Stomach (tissue), 8 donors: ENCODE measurements at regions not wholly inside any gene's neighbourhood (a gene's known extent, or its start where the extent isn't known, plus 50 kb on each side); places are given as distances from the start of the nearest gene placed in this dataset.

Source experiments
- DNase-seq, 2 donors: peaks; one replicate each; pipeline versions ENCODE4 v3.0.0 to v3.0.0-alpha.2; 2013 to 2019
- H3K27ac ChIP-seq, 5 donors: fragments of 200-600 bp in 4 of 5; sonication (generic) in 4 of 5; one replicate each; pipeline ENCODE4 v1.5.1; 2013 to 2019; ENCODE audit warnings: mild to moderate bottlenecking in 1 of 5, moderate library complexity in 1 of 5
- H3K27me3 ChIP-seq, 3 donors: fragments of 200-600 bp; sonication (generic); one replicate each; pipeline ENCODE4 v1.5.1; 2017 to 2019; ENCODE audit warnings: mixed run types in 1 of 3
- H3K36me3 ChIP-seq, 4 donors: fragments of 200-600 bp; sonication (generic); 1 replicate in 3 of 4; 2 replicates in 1 of 4; pipeline ENCODE4 v1.5.1; 2016 to 2019
- H3K4me1 ChIP-seq, 4 donors: fragments of 200-600 bp; sonication (generic); one replicate each; pipeline ENCODE4 v1.5.1; 2016 to 2019
- H3K4me3 ChIP-seq, 4 donors: fragments of 200-600 bp; sonication (generic) in 3 of 4; one replicate each; pipeline ENCODE4 v1.5.1; 2016 to 2019; ENCODE audit warnings: mild to moderate bottlenecking in 1 of 4
- H3K9me3 ChIP-seq, 4 donors: fragments of 200-600 bp; sonication (generic); one replicate each; pipeline ENCODE4 v1.5.1; 2016 to 2019
- EP300 ChIP-seq: sonication (generic); formaldehyde crosslinking; IDR thresholded peaks from one replicate; pipeline ENCODE4 v1.6.1; 2017; ENCODE audit warnings: antibody characterized with exemption
- POLR2A ChIP-seq, 4 donors: fragments of 450-650 bp; IDR thresholded peaks; one replicate each; pipeline ENCODE4 v1.6.1; 2016; ENCODE audit warnings: antibody characterized with exemption in 4 of 4, control low read depth in 2 of 4, mild to moderate bottlenecking in 1 of 4, moderate library complexity in 1 of 4
- POLR2AphosphoS5 ChIP-seq, 3 donors: sonication (generic); formaldehyde crosslinking; IDR thresholded peaks; one replicate each; pipeline ENCODE4 v1.6.1; 2016; ENCODE audit warnings: antibody characterized with exemption in 3 of 3
- WGBS, 5 donors: extraction: QIAGEN DNeasy Blood & Tissue Kit in 3 of 5; methylation state at CpG; one replicate each; pipeline versions ENCODE4 v1.1.5 to v1.1.7; 2013 to 2018; 5-methylcytosine and 5-hydroxymethylcytosine counted together
- intact Hi-C: fragments of 100-400 bp; cut with DNase I; formaldehyde crosslinking; loops from one replicate; pipeline ENCODE4 v1.15.1; 2023; ENCODE audit warnings: low total_unique reads
- TF ChIP-seq, protein P1 (sequence below), 7 experiments: fragments of 450-650 bp in 4 of 7; fragments of 200-600 bp in 3 of 7; sonication (generic) in 3 of 7; IDR thresholded peaks; one replicate each; pipeline ENCODE4 v1.5.1; 2016 to 2019; ENCODE audit warnings: antibody characterized with exemption in 7 of 7, control low read depth in 2 of 7, mild to moderate bottlenecking in 1 of 7
- donor health status: healthy with polysubstance abuse.
- donor health status: Bipolar disorder and iron deficiency.
- donor health status: healthy.

DNA sequence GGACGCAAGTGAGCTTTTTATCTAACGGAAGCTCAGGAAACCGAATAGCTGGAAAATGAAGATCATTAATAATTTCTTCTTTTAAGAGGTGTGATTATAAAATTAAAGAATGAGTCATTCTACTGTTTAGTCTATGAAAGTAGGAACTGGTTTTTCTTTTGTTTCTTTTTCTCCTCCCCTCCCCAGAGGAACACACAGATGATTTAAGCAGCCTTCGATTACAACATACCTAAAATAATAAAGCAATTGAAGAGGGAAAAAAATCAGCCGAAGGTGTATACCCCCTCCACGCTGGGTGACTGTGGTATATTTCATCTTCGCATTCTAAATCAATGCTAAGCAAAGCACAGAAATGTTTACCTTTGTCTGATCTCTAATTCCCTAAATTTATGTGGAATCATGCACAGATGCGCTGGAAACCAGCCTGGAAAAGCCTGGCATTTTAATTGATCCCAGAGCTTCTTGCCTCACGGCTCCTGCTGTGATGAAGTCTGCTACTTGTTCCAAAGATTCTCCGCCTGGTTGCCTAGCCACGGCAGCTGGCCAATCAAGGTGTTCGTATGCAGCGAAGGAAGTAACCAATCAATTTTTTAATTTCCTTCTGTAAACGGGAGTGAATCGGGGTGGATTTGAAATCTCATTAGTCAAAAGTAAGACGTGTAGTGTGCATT is 133.9 kb downstream of the FANCF start:
- H3K9me3 ChIP-seq: no peaks in the 10 kb centered on the region
- no peaks in the 10 kb centered on the region for H3K4me1 ChIP-seq
- 65 to 77% (median 68%) methylated on average over 16 of the region's 16 CpGs for WGBS, 5 donors
- intact Hi-C loops: no loop called here
- DNase-seq: peak in 1 of 2 donors; percentile 40
- TF ChIP-seq, protein P1, sequence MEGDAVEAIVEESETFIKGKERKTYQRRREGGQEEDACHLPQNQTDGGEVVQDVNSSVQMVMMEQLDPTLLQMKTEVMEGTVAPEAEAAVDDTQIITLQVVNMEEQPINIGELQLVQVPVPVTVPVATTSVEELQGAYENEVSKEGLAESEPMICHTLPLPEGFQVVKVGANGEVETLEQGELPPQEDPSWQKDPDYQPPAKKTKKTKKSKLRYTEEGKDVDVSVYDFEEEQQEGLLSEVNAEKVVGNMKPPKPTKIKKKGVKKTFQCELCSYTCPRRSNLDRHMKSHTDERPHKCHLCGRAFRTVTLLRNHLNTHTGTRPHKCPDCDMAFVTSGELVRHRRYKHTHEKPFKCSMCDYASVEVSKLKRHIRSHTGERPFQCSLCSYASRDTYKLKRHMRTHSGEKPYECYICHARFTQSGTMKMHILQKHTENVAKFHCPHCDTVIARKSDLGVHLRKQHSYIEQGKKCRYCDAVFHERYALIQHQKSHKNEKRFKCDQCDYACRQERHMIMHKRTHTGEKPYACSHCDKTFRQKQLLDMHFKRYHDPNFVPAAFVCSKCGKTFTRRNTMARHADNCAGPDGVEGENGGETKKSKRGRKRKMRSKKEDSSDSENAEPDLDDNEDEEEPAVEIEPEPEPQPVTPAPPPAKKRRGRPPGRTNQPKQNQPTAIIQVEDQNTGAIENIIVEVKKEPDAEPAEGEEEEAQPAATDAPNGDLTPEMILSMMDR (IDR thresholded peaks at IDR 0.05): no peak
- TF ChIP-seq POLR2A (IDR thresholded peaks at IDR 0.05): no peak
- TF ChIP-seq POLR2AphosphoS5 (IDR thresholded peaks at IDR 0.05): no peak
- TF ChIP-seq EP300: no peak
- no peaks in the 10 kb centered on the region for H3K36me3 ChIP-seq
- no peaks in the 10 kb centered on the region for H3K27me3 ChIP-seq
- no peak overlapping the region for H3K27ac ChIP-seq
- no peak overlapping the region for H3K4me3 ChIP-seq

DNA sequence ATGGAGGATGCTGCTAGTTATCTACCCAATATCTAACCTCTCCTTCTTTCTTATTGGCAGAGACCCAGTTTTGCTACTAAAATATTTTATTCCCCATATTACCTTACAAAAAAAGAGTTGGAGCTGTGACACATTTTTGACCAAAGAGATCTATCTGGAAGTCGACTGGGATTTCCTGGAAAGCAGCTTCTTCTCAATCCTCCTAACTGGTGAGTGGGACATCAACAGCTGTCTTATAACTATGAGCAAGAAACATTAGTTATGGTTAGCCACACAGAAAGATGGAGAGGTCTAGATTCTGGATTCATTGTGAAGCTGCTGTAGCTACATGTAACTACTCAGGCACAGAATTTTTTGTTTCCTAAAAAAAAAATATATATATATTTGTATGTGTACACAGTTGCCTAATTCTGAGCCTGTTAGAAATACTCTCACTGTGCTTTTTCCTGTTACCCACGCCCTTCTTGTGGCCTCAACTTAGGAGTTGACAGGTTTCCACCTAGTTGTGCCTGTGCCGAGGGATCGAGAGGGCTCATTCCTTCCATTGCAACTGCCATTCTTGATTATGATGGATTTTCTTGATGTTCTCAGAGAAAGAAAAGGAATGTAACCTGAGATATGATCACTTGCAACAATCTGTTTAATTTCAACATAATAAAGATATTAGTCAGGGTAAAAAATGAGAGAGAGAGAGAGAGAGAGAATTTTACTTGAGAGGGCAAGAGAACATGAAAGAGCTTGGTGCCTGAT is 142.0 kb downstream of the SLC17A6 start:
- TF ChIP-seq EP300 (no peak), POLR2AphosphoS5 (IDR thresholded peaks at IDR 0.05) (no peak), POLR2A (IDR thresholded peaks at IDR 0.05) (no peak)
- TF ChIP-seq, protein P1 (IDR thresholded peaks at IDR 0.05): no peak
- DNase-seq: no peak
- Histone ChIP-seq H3K9me3 (no peaks in the 10 kb centered on the region), H3K4me3 (no peak overlapping the region), H3K27me3 (no peaks in the 10 kb centered on the region), H3K36me3 (no peaks in the 10 kb centered on the region), H3K27ac (no peak overlapping the region), H3K4me1 (no peaks in the 10 kb centered on the region)
- WGBS, 5 donors: 67 to 77% (median 72%) methylated on average over 4 of the region's 4 CpGs
- intact Hi-C loops: no loop called here

DNA sequence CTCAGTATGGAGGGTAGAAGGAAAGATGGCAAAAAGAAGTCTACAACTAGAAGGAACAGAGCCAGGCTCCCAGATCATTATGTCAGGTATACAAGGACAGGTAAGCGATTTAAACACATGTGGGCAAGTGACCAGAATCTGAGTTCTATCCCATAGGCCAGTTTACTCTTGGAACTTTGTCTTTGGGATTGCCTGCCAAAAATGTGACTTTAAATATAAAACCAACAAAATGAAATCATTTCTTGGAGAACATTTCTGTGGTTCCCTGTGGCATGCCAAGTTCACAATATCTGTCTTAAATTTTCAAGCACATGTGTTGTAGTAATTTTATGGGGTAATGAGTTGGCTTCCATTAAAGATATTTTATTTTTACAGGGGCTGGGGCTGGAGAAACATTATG is 141.0 kb downstream of the SLC17A6 start:
- no peak for DNase-seq
- no peaks in the 10 kb centered on the region for H3K9me3 ChIP-seq
- no peak overlapping the region for H3K4me3 ChIP-seq
- no peaks in the 10 kb centered on the region for H3K4me1 ChIP-seq
- TF ChIP-seq, protein P1 (IDR thresholded peaks at IDR 0.05): no peak
- TF ChIP-seq POLR2A (IDR thresholded peaks at IDR 0.05) (no peak), POLR2AphosphoS5 (IDR thresholded peaks at IDR 0.05) (no peak), EP300 (no peak)
- H3K27me3 ChIP-seq: no peaks in the 10 kb centered on the region
- H3K27ac ChIP-seq: no peak overlapping the region
- intact Hi-C loops: no loop called here
- H3K36me3 ChIP-seq: no peaks in the 10 kb centered on the region
- WGBS, 5 donors: 50 to 81% (median 55%) methylated on average over 1 of the region's 1 CpG

DNA sequence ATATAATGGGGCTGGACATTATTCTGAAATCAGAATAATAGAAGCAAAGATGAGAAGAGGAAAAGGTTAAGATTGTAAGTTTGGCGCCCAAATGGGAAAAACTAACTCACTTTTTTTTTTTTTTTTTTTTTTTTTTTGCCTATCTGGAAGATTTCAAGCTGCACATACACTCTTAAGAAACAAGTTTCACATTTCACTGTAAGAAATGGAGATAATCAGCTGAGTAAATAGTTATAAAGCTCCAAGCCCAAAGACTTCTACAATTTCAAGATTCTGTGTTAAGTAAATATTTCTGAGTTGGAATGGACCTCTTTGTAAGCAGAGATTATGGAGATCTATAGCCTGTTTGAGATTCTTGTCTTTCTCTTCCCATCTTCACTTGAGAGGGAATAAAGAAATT is 140.0 kb downstream of the SLC17A6 start:
- intact Hi-C loops: no loop called here
- no peak for DNase-seq
- Histone ChIP-seq H3K27ac (no peak overlapping the region), H3K4me1 (no peaks in the 10 kb centered on the region), H3K27me3 (no peaks in the 10 kb centered on the region), H3K36me3 (no peaks in the 10 kb centered on the region), H3K4me3 (no peak overlapping the region), H3K9me3 (no peaks in the 10 kb centered on the region)
- 14 to 56% (median 42%) methylated on average over 1 of the region's 1 CpG for WGBS, 5 donors
- TF ChIP-seq, protein P1 (IDR thresholded peaks at IDR 0.05): no peak
- TF ChIP-seq EP300 (no peak), POLR2A (IDR thresholded peaks at IDR 0.05) (no peak), POLR2AphosphoS5 (IDR thresholded peaks at IDR 0.05) (no peak)
